ENCODE measurements at regions not wholly inside any gene's neighbourhood (a gene's known extent, or its start where the extent isn't known, plus 50 kb on each side); places are given as distances from the start of the nearest gene placed in this dataset.

DNA sequence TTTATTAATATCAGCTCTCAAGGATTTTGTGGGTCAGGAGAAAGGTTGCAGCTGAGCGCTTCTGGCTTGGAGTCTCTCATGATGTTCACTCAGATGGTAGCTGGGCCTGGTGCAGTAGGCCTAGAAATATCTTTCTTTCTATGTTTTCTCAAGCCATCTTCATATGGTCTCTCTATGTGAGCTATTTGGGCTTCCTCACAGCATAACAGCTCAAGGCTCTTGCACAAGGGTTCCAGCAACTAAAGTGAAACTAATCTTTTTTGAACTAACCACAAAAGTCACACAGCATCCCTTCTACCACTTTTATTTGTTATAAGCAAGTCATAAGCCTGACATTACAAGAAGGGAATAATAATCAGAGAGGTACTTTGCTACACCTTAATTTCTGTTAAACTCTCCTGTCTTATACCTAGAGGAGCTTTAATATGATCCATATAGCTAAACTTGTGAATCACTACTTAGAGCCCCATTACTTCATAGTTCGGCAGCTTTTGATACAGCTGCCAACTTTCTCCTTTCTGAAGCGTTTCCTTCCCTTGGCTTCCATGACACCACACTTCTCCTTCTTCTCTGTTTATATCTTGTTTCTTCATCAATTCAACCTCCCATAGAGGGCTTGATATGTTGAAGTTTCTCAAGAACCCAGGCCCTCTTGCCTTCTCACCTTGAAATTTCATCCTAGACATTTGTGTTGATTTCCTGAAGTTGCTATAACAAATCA lies 720.2 kb downstream of the LTN1 start:
- no peak overlapping the region for H3K4me3 ChIP-seq (replicated peaks; ENCODE audit: low read depth, low read length)
- peak; percentile 29 for DNase-seq (ENCODE audit: low read depth)
- TF ChIP-seq, protein P1, sequence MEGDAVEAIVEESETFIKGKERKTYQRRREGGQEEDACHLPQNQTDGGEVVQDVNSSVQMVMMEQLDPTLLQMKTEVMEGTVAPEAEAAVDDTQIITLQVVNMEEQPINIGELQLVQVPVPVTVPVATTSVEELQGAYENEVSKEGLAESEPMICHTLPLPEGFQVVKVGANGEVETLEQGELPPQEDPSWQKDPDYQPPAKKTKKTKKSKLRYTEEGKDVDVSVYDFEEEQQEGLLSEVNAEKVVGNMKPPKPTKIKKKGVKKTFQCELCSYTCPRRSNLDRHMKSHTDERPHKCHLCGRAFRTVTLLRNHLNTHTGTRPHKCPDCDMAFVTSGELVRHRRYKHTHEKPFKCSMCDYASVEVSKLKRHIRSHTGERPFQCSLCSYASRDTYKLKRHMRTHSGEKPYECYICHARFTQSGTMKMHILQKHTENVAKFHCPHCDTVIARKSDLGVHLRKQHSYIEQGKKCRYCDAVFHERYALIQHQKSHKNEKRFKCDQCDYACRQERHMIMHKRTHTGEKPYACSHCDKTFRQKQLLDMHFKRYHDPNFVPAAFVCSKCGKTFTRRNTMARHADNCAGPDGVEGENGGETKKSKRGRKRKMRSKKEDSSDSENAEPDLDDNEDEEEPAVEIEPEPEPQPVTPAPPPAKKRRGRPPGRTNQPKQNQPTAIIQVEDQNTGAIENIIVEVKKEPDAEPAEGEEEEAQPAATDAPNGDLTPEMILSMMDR (IDR thresholded peaks at IDR 0.05; ENCODE audit: low read length, missing control alignments) = no peak

DNA sequence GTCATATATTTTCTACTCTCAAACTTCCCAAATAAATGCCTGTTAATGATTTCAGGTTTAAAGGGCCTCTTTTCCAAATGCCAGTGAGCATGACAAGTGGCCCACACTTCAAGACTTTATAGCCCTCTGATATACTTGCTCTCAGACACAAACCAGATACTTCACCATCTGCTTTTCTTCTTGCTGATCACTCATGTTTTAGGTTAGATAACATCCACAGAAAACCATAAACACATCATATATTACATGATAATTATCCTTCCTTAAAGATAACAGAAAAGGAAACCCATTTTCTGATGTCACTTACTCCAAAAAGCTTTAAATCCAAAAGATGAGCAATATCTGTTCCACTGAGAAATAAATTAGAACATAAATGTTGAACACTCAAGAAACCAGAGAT lies 723.5 kb downstream of the LTN1 start:
- DNase-seq (ENCODE audit: low read depth) = no peak
- TF ChIP-seq, protein P1 (IDR thresholded peaks at IDR 0.05; ENCODE audit: low read length, missing control alignments) = no peak

DNA sequence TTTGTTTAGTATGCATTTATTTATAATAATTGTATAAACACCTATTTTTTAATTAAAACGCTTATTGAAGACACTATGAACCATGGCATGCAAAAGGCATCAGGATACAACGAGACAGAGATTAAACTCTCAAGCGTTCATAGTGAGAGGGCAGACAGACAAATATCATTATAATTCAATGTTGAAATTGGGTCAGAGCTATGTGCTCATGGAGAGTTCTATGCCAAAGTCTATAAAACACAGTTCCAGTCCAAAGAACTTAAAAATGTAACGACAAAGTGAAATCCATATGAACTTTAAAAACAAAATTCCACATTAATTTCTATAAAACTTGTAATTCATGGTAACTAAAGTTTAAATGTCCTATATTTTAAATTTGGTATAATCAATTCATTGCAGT lies 724.0 kb downstream of the LTN1 start:
- TF ChIP-seq, protein P1 (IDR thresholded peaks at IDR 0.05; ENCODE audit: low read length, missing control alignments) = no peak
- DNase-seq (ENCODE audit: low read depth) = no peak
- no peak overlapping the region for H3K4me3 ChIP-seq (replicated peaks; ENCODE audit: low read depth, low read length)

More for the DNA sequence above, 723.5 kb downstream of the LTN1 start:
- H3K4me3 ChIP-seq (replicated peaks; ENCODE audit: low read depth, low read length) = no peak overlapping the region

DNA sequence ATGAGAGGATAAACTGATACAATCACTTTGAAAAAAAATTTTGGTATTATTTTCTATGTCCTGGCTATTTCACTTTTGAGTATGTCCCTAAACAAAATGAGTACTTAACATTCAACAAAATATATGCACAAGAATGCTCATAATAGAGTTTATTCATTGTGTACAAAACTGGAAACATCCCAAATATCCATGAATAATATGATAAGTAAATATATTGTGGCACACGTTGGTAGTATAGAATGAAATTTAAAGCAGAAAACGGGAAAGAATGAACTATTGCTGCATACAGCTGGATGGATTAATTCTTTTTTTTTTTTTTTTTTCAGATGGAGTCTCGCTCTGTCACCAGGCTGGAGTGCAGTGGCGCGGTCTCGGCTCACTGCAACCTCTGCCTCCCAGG lies 725.2 kb downstream of the LTN1 start:
- no peak overlapping the region for H3K4me3 ChIP-seq (replicated peaks; ENCODE audit: low read depth, low read length)
- TF ChIP-seq, protein P1 (IDR thresholded peaks at IDR 0.05; ENCODE audit: low read length, missing control alignments) = no peak
- DNase-seq (ENCODE audit: low read depth) = no peak

DNA sequence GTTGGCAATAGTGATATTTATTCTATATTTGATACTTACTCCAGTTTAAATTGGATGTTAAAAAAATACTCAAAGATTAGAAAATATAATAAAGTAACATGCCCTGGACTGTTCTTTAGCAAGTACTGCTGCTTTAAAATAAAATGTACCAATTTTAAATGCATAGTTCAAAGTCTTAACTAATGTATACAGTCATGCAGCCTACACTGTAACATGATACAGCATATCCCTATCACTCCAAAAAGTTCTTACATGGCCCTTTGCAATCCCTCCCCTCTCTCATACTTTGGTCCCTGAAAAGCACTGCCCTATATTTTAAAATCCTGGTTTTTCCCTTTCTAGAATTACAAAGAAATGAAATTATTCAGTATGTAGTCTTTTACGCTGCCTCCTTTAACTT lies 726.6 kb downstream of the LTN1 start:
- DNase-seq (ENCODE audit: low read depth) = no peak
- TF ChIP-seq, protein P1 (IDR thresholded peaks at IDR 0.05; ENCODE audit: low read length, missing control alignments) = no peak
- no peak overlapping the region for H3K4me3 ChIP-seq (replicated peaks; ENCODE audit: low read depth, low read length)

DNA sequence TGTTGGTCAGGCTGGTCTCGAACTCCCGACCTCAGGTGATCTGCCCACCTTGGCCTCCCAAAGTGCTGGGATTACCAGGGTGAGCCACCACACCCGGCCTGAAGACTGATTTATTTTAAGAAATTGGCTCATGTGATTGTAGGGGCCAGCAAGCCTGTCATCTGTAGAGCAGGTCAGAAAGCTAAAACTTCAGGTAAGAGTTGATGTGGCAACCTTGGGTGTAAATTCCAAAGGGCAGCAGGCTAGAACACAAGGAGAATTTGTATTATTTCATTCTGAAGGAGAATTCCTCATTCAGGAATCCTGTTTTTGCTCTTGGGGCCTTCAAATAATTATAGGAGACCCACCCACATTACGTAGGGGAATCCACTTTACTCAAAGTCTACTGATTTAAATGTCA lies 728.7 kb downstream of the LTN1 start:
- DNase-seq (ENCODE audit: low read depth) = no peak
- H3K4me3 ChIP-seq (replicated peaks; ENCODE audit: low read depth, low read length) = no peak overlapping the region
- TF ChIP-seq, protein P1 (IDR thresholded peaks at IDR 0.05; ENCODE audit: low read length, missing control alignments) = no peak

DNA sequence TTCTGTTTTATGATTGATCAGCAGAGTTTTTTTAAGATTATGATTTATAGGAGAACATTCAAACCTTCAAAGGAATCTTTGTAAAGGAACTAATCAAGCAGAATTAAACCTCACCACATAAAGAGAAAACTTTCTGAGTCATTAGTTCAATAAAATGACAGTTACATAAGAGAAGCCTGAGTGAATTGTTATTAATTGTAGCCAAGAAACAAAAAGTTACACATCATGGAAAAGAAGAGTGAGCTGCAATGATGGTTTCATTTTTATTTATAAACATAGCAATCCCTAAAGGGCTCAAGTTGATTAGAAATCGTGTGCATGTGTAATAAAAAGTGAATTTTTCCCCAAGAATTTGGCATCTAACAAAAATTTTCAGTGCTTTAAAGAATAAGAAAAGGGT lies 731.4 kb downstream of the LTN1 start:
- DNase-seq (ENCODE audit: low read depth) = no peak

More for the DNA sequence above, 731.4 kb downstream of the LTN1 start:
- no peak overlapping the region for H3K4me3 ChIP-seq (replicated peaks; ENCODE audit: low read depth, low read length)
- TF ChIP-seq, protein P1 (IDR thresholded peaks at IDR 0.05; ENCODE audit: low read length, missing control alignments) = no peak
